ENCODE measurements at regions not wholly inside any gene's neighbourhood (a gene's known extent, or its start where the extent isn't known, plus 50 kb on each side); places are given as distances from the start of the nearest gene placed in this dataset.

- peak overlapping the region; percentile 9 for H3K4me3 Mint-ChIP-seq
- no peaks in the 10 kb centered on the region for H3K27me3 Mint-ChIP-seq
- no peaks in the 10 kb centered on the region for H3K79me2 ChIP-seq (ENCODE audit: control insufficient read depth, insufficient read depth, low read length)
- H3K4me3 ChIP-seq (ENCODE audit: control extremely low read depth in 1 of 5, extremely low read depth in 1 of 5, insufficient read depth in 1 of 5, low read depth in 2 of 5, low read length in 4 of 5), result no peak overlapping the region
- H3K9me3 Mint-ChIP-seq (ENCODE audit: insufficient read depth), result no peaks in the 10 kb centered on the region
- no peak overlapping the region for H3K4me2 ChIP-seq (replicated peaks; ENCODE audit: low read depth, low read length, poor library complexity, severe bottlenecking)
- peaks cover 3% of the 10 kb centered on the region for H3K4me1 Mint-ChIP-seq
- H3K9me3 ChIP-seq (ENCODE audit: control extremely low read depth in 1 of 3, control insufficient read depth in 2 of 3, insufficient read depth in 1 of 3, low read length in 2 of 3), result no peaks in the 10 kb centered on the region
- H2AFZ ChIP-seq (ENCODE audit: insufficient read depth, low read depth, low read length, poor library complexity, severe bottlenecking), result no peak overlapping the region
- no peak overlapping the region for H3K27ac Mint-ChIP-seq
- H3K27ac ChIP-seq (ENCODE audit: low read length in 2 of 2), result no peak overlapping the region
- no peaks in the 10 kb centered on the region for H3K36me3 ChIP-seq (replicated peaks in 1 of 2; ENCODE audit: control extremely low read depth in 1 of 2, control insufficient read depth in 1 of 2, extremely low read depth in 1 of 2, insufficient read depth in 2 of 2, low read length in 1 of 2)
- no peaks in the 10 kb centered on the region for H3K27me3 ChIP-seq (replicated peaks in 1 of 4; ENCODE audit: control extremely low read depth in 1 of 4, control insufficient read depth in 3 of 4, insufficient read depth in 4 of 4, low read length in 3 of 4)
- no CpG with 5 or more reads among the region's 3 CpGs for WGBS (ENCODE audit: insufficient coverage)
- ChIA-PET CTCF (no interaction called here), POLR2A (no interaction called here)
- ATAC-seq (ENCODE audit: low read depth), result no peak
- no peak for DNase-seq
- no peaks in the 10 kb centered on the region for H4K20me1 ChIP-seq (ENCODE audit: control insufficient read depth, insufficient read depth, low read length, poor library complexity, severe bottlenecking)
- intact Hi-C loops (cut with micrococcal nuclease), result no loop called here
- H3K4me1 ChIP-seq (ENCODE audit: control insufficient read depth in 2 of 2, insufficient read depth in 2 of 2, low read length in 2 of 2), result no peaks in the 10 kb centered on the region
- H3K9ac ChIP-seq (ENCODE audit: low read length), result no peak overlapping the region
- TF ChIP-seq EZH2 (IDR thresholded peaks at IDR 0.05; ENCODE audit: borderline replicate concordance, insufficient read depth, low read depth, low read length, poor library complexity, severe bottlenecking) (no peak), CTCF (IDR thresholded peaks at IDR 0.05) (no peak)
Observed at GRCh38 chr13:85379433-85379832, 419.8 kb downstream of the SLITRK6 start.

- POLR2A ChIA-PET, result no interaction called here
- TF ChIP-seq CTCF (IDR thresholded peaks at IDR 0.05) (no peak), EZH2 (IDR thresholded peaks at IDR 0.05; ENCODE audit: borderline replicate concordance, insufficient read depth, low read depth, low read length, poor library complexity, severe bottlenecking) (no peak)
Observed at GRCh38 chr13:85377783-85378182, 421.4 kb downstream of the SLITRK6 start.

More at GRCh38 chr13:85377783-85378182, 421.4 kb downstream of the SLITRK6 start:
- intact Hi-C loops (cut with micrococcal nuclease), result no loop called here
- no peaks in the 10 kb centered on the region for H3K9me3 ChIP-seq (ENCODE audit: control extremely low read depth in 1 of 3, control insufficient read depth in 2 of 3, insufficient read depth in 1 of 3, low read length in 2 of 3)
- no peak overlapping the region for H3K27ac ChIP-seq (ENCODE audit: low read length in 2 of 2)
- no peaks in the 10 kb centered on the region for H4K20me1 ChIP-seq (ENCODE audit: control insufficient read depth, insufficient read depth, low read length, poor library complexity, severe bottlenecking)
- no peak overlapping the region for H3K9ac ChIP-seq (ENCODE audit: low read length)
- no peak overlapping the region for H2AFZ ChIP-seq (ENCODE audit: insufficient read depth, low read depth, low read length, poor library complexity, severe bottlenecking)
- no peak overlapping the region for H3K4me3 Mint-ChIP-seq
- no peak overlapping the region for H3K27ac Mint-ChIP-seq
- no peak overlapping the region for H3K4me3 ChIP-seq (ENCODE audit: control extremely low read depth in 1 of 5, extremely low read depth in 1 of 5, insufficient read depth in 1 of 5, low read depth in 2 of 5, low read length in 4 of 5)
- no peak for ATAC-seq (ENCODE audit: low read depth)
- peaks cover 3% of the 10 kb centered on the region for H3K4me1 Mint-ChIP-seq
- 25% methylated on average over 1 of the region's 2 CpGs for WGBS (ENCODE audit: insufficient coverage)
- H3K27me3 ChIP-seq (replicated peaks in 1 of 4; ENCODE audit: control extremely low read depth in 1 of 4, control insufficient read depth in 3 of 4, insufficient read depth in 4 of 4, low read length in 3 of 4), result no peaks in the 10 kb centered on the region
- DNase-seq, result no peak
- CTCF ChIA-PET, result no interaction called here
- H3K27me3 Mint-ChIP-seq, result no peaks in the 10 kb centered on the region
- H3K36me3 ChIP-seq (replicated peaks in 1 of 2; ENCODE audit: control extremely low read depth in 1 of 2, control insufficient read depth in 1 of 2, extremely low read depth in 1 of 2, insufficient read depth in 2 of 2, low read length in 1 of 2), result no peaks in the 10 kb centered on the region
- H3K9me3 Mint-ChIP-seq (ENCODE audit: insufficient read depth), result peaks cover 2% of the 10 kb centered on the region
- no peaks in the 10 kb centered on the region for H3K4me1 ChIP-seq (ENCODE audit: control insufficient read depth in 2 of 2, insufficient read depth in 2 of 2, low read length in 2 of 2)
- H3K79me2 ChIP-seq (ENCODE audit: control insufficient read depth, insufficient read depth, low read length), result no peaks in the 10 kb centered on the region
- H3K4me2 ChIP-seq (replicated peaks; ENCODE audit: low read depth, low read length, poor library complexity, severe bottlenecking), result no peak overlapping the region

Measured in B cell (primary cell).